SU-DHL-6 (cell line): ENCODE measurements at regions not wholly inside any gene's neighbourhood (a gene's known extent, or its start where the extent isn't known, plus 50 kb on each side); places are given as distances from the start of the nearest gene placed in this dataset.

ENCODE experiments used
- H2AFZ ChIP-seq: fragments of 200-600 bp; sonication (generic); 2 replicates; pipeline ENCODE4 v1.6.1; 2014; ENCODE audit warnings: low read depth, mild to moderate bottlenecking, moderate library complexity, mixed read lengths, antibody characterized with exemption, low read length; ENCODE audit not compliant: severe bottlenecking
- H3F3A ChIP-seq: fragments of 200-600 bp; shearing (Covaris generic); 2 replicates; pipeline ENCODE4 v1.6.0; 2016; ENCODE audit warnings: antibody characterized with exemption, mild to moderate bottlenecking; ENCODE audit not compliant: insufficient read depth
- H3K27ac ChIP-seq: fragments of 200-600 bp; sonication (generic); 2 replicates; pipeline ENCODE4 v1.5.1; 2016; ENCODE audit warnings: low read depth, mild to moderate bottlenecking, low read length, moderate library complexity, mixed read lengths
- H3K27me3 ChIP-seq: fragments of 200-600 bp; sonication (generic), shearing (Covaris generic); 2 replicates; pipeline ENCODE4 v1.6.0; 2014; ENCODE audit warnings: mild to moderate bottlenecking, low read length
- H3K36me3 ChIP-seq: fragments of 200-600 bp; sonication (generic); 2 replicates; pipeline ENCODE4 v1.6.1; 2014; ENCODE audit warnings: mild to moderate bottlenecking, low read length, mixed read lengths
- H3K4me2 ChIP-seq: fragments of 300-600, 200-600 bp; shearing (Covaris generic), sonication (generic); 2 replicates; pipeline ENCODE4 v1.6.0; 2014; ENCODE audit warnings: low read length, low read depth, mild to moderate bottlenecking; ENCODE audit not compliant: poor library complexity, severe bottlenecking
- H3K4me3 ChIP-seq: fragments of 200-600 bp; sonication (generic); 2 replicates; pipeline ENCODE4 v1.5.1; 2014; ENCODE audit warnings: antibody characterized with exemption, low read length, mild to moderate bottlenecking, mixed read lengths; ENCODE audit not compliant: insufficient read depth, poor library complexity, severe bottlenecking
- H3K79me2 ChIP-seq: fragments of 200-600 bp; sonication (generic); 2 replicates; pipeline ENCODE4 v1.6.1; 2014; ENCODE audit warnings: mild to moderate bottlenecking, low read length, moderate library complexity; ENCODE audit not compliant: insufficient read depth
- H3K9ac ChIP-seq: fragments of 200-600 bp; sonication (generic); 2 replicates; pipeline ENCODE4 v1.7.0; 2014; ENCODE audit warnings: mild to moderate bottlenecking, low read length
- H3K9me2 ChIP-seq: fragments of 200-600 bp; sonication (generic); replicated peaks from 2 replicates; pipeline ENCODE4 v1.6.1; 2014; ENCODE audit warnings: low read length; ENCODE audit not compliant: insufficient read depth
- H3K9me3 ChIP-seq: fragments of 200-600 bp; sonication (generic); 2 replicates; pipeline ENCODE4 v1.6.1; 2014; ENCODE audit warnings: low read length, mixed read lengths; ENCODE audit not compliant: insufficient read depth
- H4K20me1 ChIP-seq: fragments of 200-600 bp; sonication (generic); 2 replicates; pipeline ENCODE4 v1.6.1; 2014; ENCODE audit warnings: low read depth, mild to moderate bottlenecking, antibody characterized with exemption, low read length, moderate library complexity, mixed read lengths
- CTCF ChIP-seq: fragments of 200-600 bp; sonication (generic); IDR thresholded peaks from one replicate; pipeline ENCODE4 v1.5.1; 2017; ENCODE audit warnings: antibody characterized with exemption, mild to moderate bottlenecking, low read length, moderate library complexity; ENCODE audit not compliant: insufficient read depth, poor library complexity, severe bottlenecking
- EZH2phosphoT487 ChIP-seq: fragments of 200-600 bp; sonication (generic), shearing (Covaris generic); conservative IDR thresholded peaks from 2 replicates; pipeline ENCODE4 v1.6.1; 2018; ENCODE audit warnings: mild to moderate bottlenecking, antibody characterized with exemption, low read length, moderate library complexity, mixed read lengths

- Histone ChIP-seq H3K27ac (no peak overlapping the region), H3F3A (no peaks in the 10 kb centered on the region), H3K4me2 (no peak overlapping the region), H2AFZ (no peak overlapping the region), H3K9ac (no peak overlapping the region), H4K20me1 (no peaks in the 10 kb centered on the region), H3K9me3 (no peaks in the 10 kb centered on the region), H3K79me2 (no peaks in the 10 kb centered on the region), H3K9me2 (no peaks in the 10 kb centered on the region), H3K4me3 (no peak overlapping the region), H3K27me3 (no peaks in the 10 kb centered on the region), H3K36me3 (no peaks in the 10 kb centered on the region)
- TF ChIP-seq CTCF = no peak
- TF ChIP-seq EZH2phosphoT487 = no peak
These were observed 67.8 kb upstream of the NAA20 start for GRCh38 chr20:19949195-19949867.

- Histone ChIP-seq H3F3A (no peaks in the 10 kb centered on the region), H2AFZ (no peak overlapping the region), H3K27me3 (no peaks in the 10 kb centered on the region), H3K9me2 (no peaks in the 10 kb centered on the region), H3K9me3 (no peaks in the 10 kb centered on the region), H4K20me1 (no peaks in the 10 kb centered on the region), H3K36me3 (no peaks in the 10 kb centered on the region), H3K4me2 (no peak overlapping the region), H3K9ac (no peak overlapping the region), H3K27ac (no peak overlapping the region), H3K79me2 (no peaks in the 10 kb centered on the region), H3K4me3 (no peak overlapping the region)
- TF ChIP-seq EZH2phosphoT487 (no peak), CTCF (no peak)
These were observed 67.1 kb upstream of the NAA20 start for GRCh38 chr20:19950042-19950441.

GRCh38 chr20:19952392-19952791 is 64.8 kb upstream of the NAA20 start:
- Histone ChIP-seq H3F3A (no peaks in the 10 kb centered on the region), H4K20me1 (no peaks in the 10 kb centered on the region), H3K9me3 (no peaks in the 10 kb centered on the region), H3K9ac (no peak overlapping the region), H3K4me2 (no peak overlapping the region), H3K4me3 (no peak overlapping the region), H3K79me2 (no peaks in the 10 kb centered on the region), H3K27ac (no peak overlapping the region), H3K27me3 (no peaks in the 10 kb centered on the region), H2AFZ (no peak overlapping the region), H3K36me3 (no peaks in the 10 kb centered on the region), H3K9me2 (no peaks in the 10 kb centered on the region)
- TF ChIP-seq CTCF = no peak
- TF ChIP-seq EZH2phosphoT487 = no peak
